ENCODE measurements at regions not wholly inside any gene's neighbourhood (a gene's known extent, or its start where the extent isn't known, plus 50 kb on each side); places are given as distances from the start of the nearest gene placed in this dataset.
"Not testable (repeated sequence)": the region's sequence is repeated elsewhere in the genome, so short reads cannot be mapped to it uniquely, and the experiment has no call there.

GRCh38 chr10:6840201-6840691, 260.2 kb upstream of the PRKCQ start:
- Histone ChIP-seq H3K9me3 (peaks cover 0 to 5% of the 10 kb centered on the region in 2 donors), H3K4me3 (no peak overlapping the region), H3K4me1 (no peaks in the 10 kb centered on the region), H3K36me3 (no peaks in the 10 kb centered on the region), H3K27ac (no peak overlapping the region), H3K27me3 (no peaks in the 10 kb centered on the region)
- DNase-seq: no peak
- intact Hi-C loops (cut with DNase I; ENCODE audit: low total_unique reads) (no loop called here), in situ Hi-C loops (cut with MboI; ENCODE audit: low pct_ligation_motif_present in 1 of 4, low pct_unique_long_range_greater_than_20kb in 1 of 4, low sequenced_read_pairs in 3 of 4) (no loop called here)
- WGBS, 2 donors (ENCODE audit: low coverage in 1 of 2): 85 to 100% methylated on average over 1 to 5 of the region's 5 CpGs
- TF ChIP-seq EP300 (IDR thresholded peaks at IDR 0.05; ENCODE audit: low read depth) (no peak), POLR2A (IDR thresholded peaks at IDR 0.05) (no peak), POLR2AphosphoS5 (IDR thresholded peaks at IDR 0.05) (no peak)
- TF ChIP-seq, protein P1, sequence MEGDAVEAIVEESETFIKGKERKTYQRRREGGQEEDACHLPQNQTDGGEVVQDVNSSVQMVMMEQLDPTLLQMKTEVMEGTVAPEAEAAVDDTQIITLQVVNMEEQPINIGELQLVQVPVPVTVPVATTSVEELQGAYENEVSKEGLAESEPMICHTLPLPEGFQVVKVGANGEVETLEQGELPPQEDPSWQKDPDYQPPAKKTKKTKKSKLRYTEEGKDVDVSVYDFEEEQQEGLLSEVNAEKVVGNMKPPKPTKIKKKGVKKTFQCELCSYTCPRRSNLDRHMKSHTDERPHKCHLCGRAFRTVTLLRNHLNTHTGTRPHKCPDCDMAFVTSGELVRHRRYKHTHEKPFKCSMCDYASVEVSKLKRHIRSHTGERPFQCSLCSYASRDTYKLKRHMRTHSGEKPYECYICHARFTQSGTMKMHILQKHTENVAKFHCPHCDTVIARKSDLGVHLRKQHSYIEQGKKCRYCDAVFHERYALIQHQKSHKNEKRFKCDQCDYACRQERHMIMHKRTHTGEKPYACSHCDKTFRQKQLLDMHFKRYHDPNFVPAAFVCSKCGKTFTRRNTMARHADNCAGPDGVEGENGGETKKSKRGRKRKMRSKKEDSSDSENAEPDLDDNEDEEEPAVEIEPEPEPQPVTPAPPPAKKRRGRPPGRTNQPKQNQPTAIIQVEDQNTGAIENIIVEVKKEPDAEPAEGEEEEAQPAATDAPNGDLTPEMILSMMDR (IDR thresholded peaks at IDR 0.05): no peak

- intact Hi-C loops (cut with DNase I; ENCODE audit: low total_unique reads): no loop called here
Measured at GRCh38 chr10:6838118-6838517, 258.0 kb upstream of the PRKCQ start.

DNA sequence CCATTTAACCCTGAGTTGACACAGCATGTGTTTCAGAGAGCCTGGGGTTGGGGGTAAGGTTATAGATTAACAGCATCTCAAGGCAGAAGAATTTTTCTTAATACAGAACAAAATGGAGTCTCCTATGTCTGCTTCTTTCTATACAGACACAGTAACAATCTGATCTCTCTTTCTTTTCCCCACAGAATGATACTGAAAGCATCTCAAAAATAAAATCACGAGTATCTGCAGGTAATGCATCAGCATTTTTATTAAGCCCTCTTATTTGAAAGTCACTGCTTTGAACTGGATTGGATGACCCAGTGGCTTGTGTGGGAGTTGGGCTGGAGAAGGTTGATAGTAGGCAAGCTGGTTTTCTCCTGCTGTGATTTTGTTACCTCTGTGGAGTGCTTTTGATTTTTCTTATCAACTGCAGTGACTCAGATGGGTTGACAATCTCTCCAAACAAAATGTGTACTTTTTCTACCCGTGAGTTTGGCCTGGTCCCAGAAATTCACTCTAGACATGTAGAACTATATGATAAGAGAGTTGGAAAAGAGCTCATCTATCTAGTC, 253.5 kb upstream of the PRKCQ start:
- no peak for DNase-seq
- TF ChIP-seq POLR2A (IDR thresholded peaks at IDR 0.05): no peak
- TF ChIP-seq, protein P1 (IDR thresholded peaks at IDR 0.05): no peak
- no peak for TF ChIP-seq EP300 (IDR thresholded peaks at IDR 0.05; ENCODE audit: low read depth)
- no peak for TF ChIP-seq POLR2AphosphoS5 (IDR thresholded peaks at IDR 0.05)
- Histone ChIP-seq H3K27ac (no peak overlapping the region), H3K4me3 (no peak overlapping the region), H3K36me3 (no peaks in the 10 kb centered on the region), H3K4me1 (no peaks in the 10 kb centered on the region), H3K9me3 (no peaks in the 10 kb centered on the region), H3K27me3 (no peaks in the 10 kb centered on the region)
- in situ Hi-C loops (cut with MboI; ENCODE audit: low pct_ligation_motif_present in 1 of 4, low pct_unique_long_range_greater_than_20kb in 1 of 4, low sequenced_read_pairs in 3 of 4): no loop called here
- intact Hi-C loops (cut with DNase I; ENCODE audit: low total_unique reads): no loop called here
- WGBS, 2 donors (ENCODE audit: low coverage in 1 of 2): 13 to 35% methylated on average over 1 to 2 of the region's 2 CpGs

More at GRCh38 chr10:6838118-6838517, 258.0 kb upstream of the PRKCQ start:
- Histone ChIP-seq H3K9me3 (peaks cover 0 to 4% of the 10 kb centered on the region in 2 donors), H3K27ac (no peak overlapping the region), H3K36me3 (no peaks in the 10 kb centered on the region), H3K4me3 (no peak overlapping the region), H3K27me3 (no peaks in the 10 kb centered on the region), H3K4me1 (no peaks in the 10 kb centered on the region)
- in situ Hi-C loops (cut with MboI; ENCODE audit: low pct_ligation_motif_present in 1 of 4, low pct_unique_long_range_greater_than_20kb in 1 of 4, low sequenced_read_pairs in 3 of 4): no loop called here
- TF ChIP-seq POLR2AphosphoS5 (IDR thresholded peaks at IDR 0.05): no peak
- TF ChIP-seq POLR2A (IDR thresholded peaks at IDR 0.05): no peak
- TF ChIP-seq, protein P1 (IDR thresholded peaks at IDR 0.05): no peak
- TF ChIP-seq EP300 (IDR thresholded peaks at IDR 0.05; ENCODE audit: low read depth): no peak
- 40 to 75% methylated on average over 1 to 3 of the region's 3 CpGs for WGBS, 2 donors (ENCODE audit: low coverage in 1 of 2)
- no peak for DNase-seq

DNA sequence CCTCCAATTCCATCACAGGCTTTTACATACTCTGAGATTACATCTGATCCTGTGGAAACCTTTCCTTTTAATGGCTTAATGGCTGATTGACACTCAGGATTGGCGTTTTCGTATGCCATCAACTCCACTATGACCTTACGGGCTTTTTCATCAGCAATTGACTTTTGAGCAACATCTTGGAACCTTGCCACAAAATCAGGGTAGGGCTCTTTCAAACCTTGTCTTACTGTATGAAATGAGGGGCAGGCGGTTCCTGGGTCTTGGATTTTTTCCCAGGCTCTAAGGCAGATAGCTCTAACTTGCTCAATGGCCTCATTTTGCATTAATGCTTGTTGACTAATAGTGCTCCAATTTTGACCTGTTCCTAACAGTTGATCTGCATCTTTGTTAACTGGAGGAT, 250.9 kb upstream of the PRKCQ start:
- H3K27me3 ChIP-seq; H3K4me1 ChIP-seq; in situ Hi-C loops (cut with MboI; ENCODE audit: low pct_ligation_motif_present in 1 of 4, low pct_unique_long_range_greater_than_20kb in 1 of 4, low sequenced_read_pairs in 3 of 4); H3K9me3 ChIP-seq; H3K4me3 ChIP-seq; H3K27ac ChIP-seq; intact Hi-C loops (cut with DNase I; ENCODE audit: low total_unique reads); H3K36me3 ChIP-seq; DNase-seq: not testable (repeated sequence)
- 53 to 63% methylated on average over 3 to 4 of the region's 4 CpGs for WGBS, 2 donors (ENCODE audit: low coverage in 1 of 2)

GRCh38 chr10:6824793-6825192, 244.7 kb upstream of the PRKCQ start:
- H3K4me1 ChIP-seq; H3K27ac ChIP-seq; H3K4me3 ChIP-seq; H3K36me3 ChIP-seq; DNase-seq; H3K9me3 ChIP-seq; in situ Hi-C loops (cut with MboI; ENCODE audit: low pct_ligation_motif_present in 1 of 4, low pct_unique_long_range_greater_than_20kb in 1 of 4, low sequenced_read_pairs in 3 of 4); H3K27me3 ChIP-seq; intact Hi-C loops (cut with DNase I; ENCODE audit: low total_unique reads): not testable (repeated sequence)
- WGBS, 2 donors (ENCODE audit: low coverage in 1 of 2): 79 to 83% methylated on average over 1 to 3 of the region's 5 CpGs

Measured in transverse colon (tissue), 4 donors.